Tibial nerve (tissue), 4 donors: ENCODE measurements at regions not wholly inside any gene's neighbourhood (a gene's known extent, or its start where the extent isn't known, plus 50 kb on each side); places are given as distances from the start of the nearest gene placed in this dataset.

Experiments
- DNase-seq, 2 donors: peaks; one replicate each; pipeline ENCODE4 v3.0.0-alpha.2; 2019; ENCODE audit warnings: low spot score in 2 of 2
- H3K27ac ChIP-seq, 4 donors: fragments of 200-600 bp; sonication (generic) in 3 of 4; one replicate each; pipeline ENCODE4 v1.5.1; 2017 to 2019; ENCODE audit warnings: mild to moderate bottlenecking in 1 of 4
- H3K27me3 ChIP-seq, 2 donors: fragments of 200-600 bp; sonication (generic) in 1 of 2; one replicate each; pipeline versions ENCODE4 v1.5.1 to v1.6.0; 2017 to 2019
- H3K36me3 ChIP-seq, 3 donors: fragments of 200-600 bp; sonication (generic); one replicate each; pipeline ENCODE4 v1.5.1; 2018 to 2019
- H3K4me1 ChIP-seq, 4 donors: fragments of 200-600 bp; sonication (generic) in 3 of 4; one replicate each; pipeline ENCODE4 v1.5.1; 2017 to 2019
- H3K4me3 ChIP-seq, 4 donors: fragments of 200-600 bp; sonication (generic) in 3 of 4; one replicate each; pipeline ENCODE4 v1.5.1; 2017 to 2019; ENCODE audit warnings: mild to moderate bottlenecking in 1 of 4, moderate library complexity in 1 of 4
- H3K9me3 ChIP-seq, 4 donors: fragments of 200-600 bp; sonication (generic) in 3 of 4; one replicate each; pipeline ENCODE4 v1.5.1; 2017 to 2019
- EP300 ChIP-seq, 2 donors: sonication (generic); formaldehyde crosslinking; IDR thresholded peaks; one replicate each; pipeline ENCODE4 v1.6.1; 2017; ENCODE audit warnings: antibody characterized with exemption in 2 of 2, mild to moderate bottlenecking in 1 of 2
- POLR2A ChIP-seq, 2 donors: fragments of 450-650 bp; IDR thresholded peaks; one replicate each; pipeline ENCODE4 v1.6.1; 2017; ENCODE audit warnings: antibody characterized with exemption in 2 of 2, mild to moderate bottlenecking in 2 of 2, moderate library complexity in 2 of 2
- WGBS, 2 donors: methylation state at CpG; one replicate each; pipeline ENCODE4 v1.1.5; 2018; 5-methylcytosine and 5-hydroxymethylcytosine counted together
- TF ChIP-seq, protein P1 (sequence below), 5 experiments: fragments of 200-600 bp in 3 of 5; fragments of 450-650 bp in 2 of 5; sonication (generic) in 3 of 5; IDR thresholded peaks; one replicate each; pipeline ENCODE4 v1.5.1; 2016 to 2019; ENCODE audit warnings: antibody characterized with exemption in 5 of 5, mild to moderate bottlenecking in 3 of 5, moderate library complexity in 2 of 5

DNA sequence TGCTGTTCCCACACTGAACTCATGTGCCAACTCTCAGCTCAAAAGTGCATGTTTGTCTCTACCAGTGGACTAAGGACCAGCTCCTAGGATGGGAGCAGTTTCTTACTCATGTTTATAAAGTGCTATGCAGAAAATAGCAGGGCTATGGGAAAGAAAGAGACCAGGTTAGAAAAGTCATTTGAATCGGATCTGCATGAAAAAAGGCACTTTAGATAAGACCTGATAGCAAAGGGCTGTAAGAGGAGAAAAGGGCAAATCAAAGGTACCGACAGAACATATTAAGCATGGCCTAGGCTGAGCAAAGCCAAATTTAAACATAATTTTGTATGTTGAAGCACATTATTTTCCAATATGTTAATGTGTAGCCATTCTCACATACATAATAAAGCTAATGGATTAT lies 362.3 kb upstream of the ZFP42 start:
- Histone ChIP-seq H3K9me3 (peaks cover 0 to 29% (median 0%) of the 10 kb centered on the region in 4 donors), H3K4me1 (no peaks in the 10 kb centered on the region), H3K36me3 (no peaks in the 10 kb centered on the region), H3K4me3 (no peak overlapping the region), H3K27ac (no peak overlapping the region), H3K27me3 (no peaks in the 10 kb centered on the region)
- WGBS, 2 donors: 84% methylated on average over 2 of the region's 2 CpGs
- no peak for DNase-seq
- TF ChIP-seq POLR2A (IDR thresholded peaks at IDR 0.05): no peak

DNA sequence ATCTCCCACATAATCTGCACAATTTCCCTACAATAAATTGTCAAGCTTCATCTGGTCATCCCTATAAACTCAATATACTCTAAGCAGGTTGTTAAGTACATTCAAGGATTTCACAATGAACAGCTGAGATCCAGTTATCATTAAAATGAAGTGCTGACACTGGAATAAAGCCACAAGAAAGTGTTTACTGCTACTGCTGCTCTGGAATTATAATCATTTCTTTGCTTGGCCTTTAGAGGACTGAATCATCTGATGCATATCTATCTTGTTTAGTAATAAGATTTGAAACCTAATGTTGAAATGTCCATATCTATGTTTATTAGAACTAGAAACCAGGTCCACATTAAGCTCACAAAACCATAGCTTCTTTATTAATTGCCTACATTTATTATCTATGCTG lies 338.6 kb upstream of the ZFP42 start:
- TF ChIP-seq, protein P1, sequence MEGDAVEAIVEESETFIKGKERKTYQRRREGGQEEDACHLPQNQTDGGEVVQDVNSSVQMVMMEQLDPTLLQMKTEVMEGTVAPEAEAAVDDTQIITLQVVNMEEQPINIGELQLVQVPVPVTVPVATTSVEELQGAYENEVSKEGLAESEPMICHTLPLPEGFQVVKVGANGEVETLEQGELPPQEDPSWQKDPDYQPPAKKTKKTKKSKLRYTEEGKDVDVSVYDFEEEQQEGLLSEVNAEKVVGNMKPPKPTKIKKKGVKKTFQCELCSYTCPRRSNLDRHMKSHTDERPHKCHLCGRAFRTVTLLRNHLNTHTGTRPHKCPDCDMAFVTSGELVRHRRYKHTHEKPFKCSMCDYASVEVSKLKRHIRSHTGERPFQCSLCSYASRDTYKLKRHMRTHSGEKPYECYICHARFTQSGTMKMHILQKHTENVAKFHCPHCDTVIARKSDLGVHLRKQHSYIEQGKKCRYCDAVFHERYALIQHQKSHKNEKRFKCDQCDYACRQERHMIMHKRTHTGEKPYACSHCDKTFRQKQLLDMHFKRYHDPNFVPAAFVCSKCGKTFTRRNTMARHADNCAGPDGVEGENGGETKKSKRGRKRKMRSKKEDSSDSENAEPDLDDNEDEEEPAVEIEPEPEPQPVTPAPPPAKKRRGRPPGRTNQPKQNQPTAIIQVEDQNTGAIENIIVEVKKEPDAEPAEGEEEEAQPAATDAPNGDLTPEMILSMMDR (IDR thresholded peaks at IDR 0.05): no peak
- TF ChIP-seq EP300 (IDR thresholded peaks at IDR 0.05): no peak
- no peak for TF ChIP-seq POLR2A (IDR thresholded peaks at IDR 0.05)
- no peaks in the 10 kb centered on the region for H3K36me3 ChIP-seq
- no peak for DNase-seq
- no peaks in the 10 kb centered on the region for H3K4me1 ChIP-seq
- H3K27ac ChIP-seq: no peak overlapping the region
- H3K4me3 ChIP-seq: no peak overlapping the region
- no peaks in the 10 kb centered on the region for H3K27me3 ChIP-seq
- H3K9me3 ChIP-seq: no peaks in the 10 kb centered on the region

DNA sequence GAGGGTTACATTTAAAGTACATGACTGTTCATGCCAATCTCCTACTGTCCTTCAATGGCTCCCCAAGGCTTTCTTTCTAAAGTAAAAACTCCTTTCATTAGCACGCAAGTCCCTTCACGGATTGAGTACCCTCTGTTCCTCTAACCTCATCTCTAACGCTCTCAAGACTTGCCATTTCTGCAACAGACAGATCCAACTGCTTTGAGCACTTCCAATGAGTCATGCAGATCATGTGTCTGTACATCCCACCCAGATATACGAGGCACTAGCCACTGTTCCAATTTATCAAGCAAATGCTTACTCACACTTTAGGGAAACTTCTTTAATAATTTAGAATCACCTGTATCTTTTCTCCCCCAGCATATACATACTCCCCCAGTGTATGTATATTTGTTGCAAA lies 332.5 kb upstream of the ZFP42 start:
- Histone ChIP-seq H3K36me3 (no peaks in the 10 kb centered on the region), H3K27ac (no peak overlapping the region), H3K27me3 (no peaks in the 10 kb centered on the region), H3K9me3 (no peaks in the 10 kb centered on the region), H3K4me1 (peaks cover 0 to 8% (median 0%) of the 10 kb centered on the region in 4 donors), H3K4me3 (no peak overlapping the region)
- no peak for DNase-seq
- no peak for TF ChIP-seq POLR2A (IDR thresholded peaks at IDR 0.05)
- TF ChIP-seq, protein P1 (IDR thresholded peaks at IDR 0.05): no peak
- no peak for TF ChIP-seq EP300 (IDR thresholded peaks at IDR 0.05)
- WGBS, 2 donors: 81% methylated on average over 4 of the region's 4 CpGs

DNA sequence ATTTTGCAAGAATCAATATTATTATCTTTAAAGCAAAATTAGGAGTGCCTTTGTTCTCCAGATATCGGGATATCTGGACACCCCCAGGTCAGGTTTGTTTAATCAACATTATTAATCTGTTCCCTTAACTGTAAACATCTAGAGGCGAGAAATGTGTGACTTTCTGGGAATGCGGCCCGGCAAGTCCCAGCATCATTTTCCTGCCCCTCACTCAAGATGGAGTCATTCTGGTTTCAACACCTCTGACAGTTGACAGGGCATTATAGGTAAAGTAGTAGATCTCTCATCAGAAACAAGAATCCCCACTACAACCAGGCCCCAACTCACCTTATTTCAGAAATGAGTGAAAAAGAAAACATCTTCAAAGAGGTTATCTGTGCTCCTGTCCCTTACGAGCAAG lies 331.6 kb upstream of the ZFP42 start:
- H3K9me3 ChIP-seq: no peaks in the 10 kb centered on the region
- no peak overlapping the region for H3K27ac ChIP-seq
- H3K4me1 ChIP-seq: peaks cover 0 to 8% (median 0%) of the 10 kb centered on the region in 4 donors
- no peaks in the 10 kb centered on the region for H3K36me3 ChIP-seq
- no peak for TF ChIP-seq EP300 (IDR thresholded peaks at IDR 0.05)
- no peak for TF ChIP-seq POLR2A (IDR thresholded peaks at IDR 0.05)
- TF ChIP-seq, protein P1 (IDR thresholded peaks at IDR 0.05): no peak
- no peak for DNase-seq
- H3K27me3 ChIP-seq: no peaks in the 10 kb centered on the region
- no peak overlapping the region for H3K4me3 ChIP-seq
- WGBS, 2 donors: 92% methylated on average over 5 of the region's 5 CpGs

DNA sequence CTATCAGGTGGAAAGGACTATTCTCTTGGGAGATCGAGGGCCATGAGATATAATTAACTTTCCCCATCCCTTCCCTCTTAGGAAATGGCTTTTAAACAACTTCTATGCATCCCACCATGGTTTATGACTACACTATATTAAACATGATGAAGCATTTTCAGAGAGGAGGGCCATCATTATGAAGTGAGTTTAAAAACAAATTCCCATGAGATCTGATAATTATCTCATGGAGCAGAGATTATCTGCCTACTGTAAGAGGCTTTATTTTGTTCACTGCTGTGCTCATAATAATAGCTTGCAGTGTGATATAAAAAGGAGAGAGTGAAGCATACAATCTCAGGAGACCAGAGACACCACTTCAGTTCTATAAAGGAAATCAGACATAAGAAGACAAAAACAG lies 330.5 kb upstream of the ZFP42 start:
- no peak for DNase-seq
- Histone ChIP-seq H3K9me3 (no peaks in the 10 kb centered on the region), H3K4me3 (no peak overlapping the region), H3K36me3 (no peaks in the 10 kb centered on the region), H3K27me3 (no peaks in the 10 kb centered on the region), H3K27ac (no peak overlapping the region), H3K4me1 (peaks cover 0 to 8% (median 0%) of the 10 kb centered on the region in 4 donors)
- TF ChIP-seq EP300 (IDR thresholded peaks at IDR 0.05) (no peak), POLR2A (IDR thresholded peaks at IDR 0.05) (no peak)
- TF ChIP-seq, protein P1 (IDR thresholded peaks at IDR 0.05): no peak
- 43 to 48% methylated on average over 1 of the region's 1 CpG for WGBS, 2 donors

DNA sequence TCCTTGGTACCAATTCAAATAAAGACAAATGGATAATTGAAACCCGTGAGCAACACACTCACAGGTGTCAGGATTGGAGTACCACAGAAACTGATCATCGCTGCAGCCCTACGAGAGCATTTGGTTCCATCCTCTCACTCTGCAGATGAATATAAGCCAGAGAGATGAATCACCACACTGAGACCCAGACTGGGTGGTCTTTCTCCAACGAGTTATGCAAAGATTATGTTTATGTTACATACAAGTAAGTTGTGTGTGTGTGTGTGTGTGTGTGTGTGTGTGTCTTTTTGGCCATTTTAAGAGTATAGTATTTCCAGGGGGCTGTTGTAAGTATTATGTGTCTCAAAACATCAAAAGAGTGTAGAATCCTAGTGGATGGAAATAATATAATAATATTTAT lies 329.5 kb upstream of the ZFP42 start:
- peaks cover 0 to 8% (median 0%) of the 10 kb centered on the region in 4 donors for H3K4me1 ChIP-seq
- no peak overlapping the region for H3K4me3 ChIP-seq
- WGBS, 2 donors: 72 to 74% methylated on average over 4 of the region's 4 CpGs
- H3K36me3 ChIP-seq: no peaks in the 10 kb centered on the region
- H3K9me3 ChIP-seq: no peaks in the 10 kb centered on the region
- TF ChIP-seq POLR2A (IDR thresholded peaks at IDR 0.05): no peak
- TF ChIP-seq EP300 (IDR thresholded peaks at IDR 0.05): no peak
- TF ChIP-seq, protein P1 (IDR thresholded peaks at IDR 0.05): no peak
- H3K27ac ChIP-seq: no peak overlapping the region
- no peak for DNase-seq
- H3K27me3 ChIP-seq: no peaks in the 10 kb centered on the region
